ENCODE measurements at regions not wholly inside any gene's neighbourhood (a gene's known extent, or its start where the extent isn't known, plus 50 kb on each side); places are given as distances from the start of the nearest gene placed in this dataset.

DNA sequence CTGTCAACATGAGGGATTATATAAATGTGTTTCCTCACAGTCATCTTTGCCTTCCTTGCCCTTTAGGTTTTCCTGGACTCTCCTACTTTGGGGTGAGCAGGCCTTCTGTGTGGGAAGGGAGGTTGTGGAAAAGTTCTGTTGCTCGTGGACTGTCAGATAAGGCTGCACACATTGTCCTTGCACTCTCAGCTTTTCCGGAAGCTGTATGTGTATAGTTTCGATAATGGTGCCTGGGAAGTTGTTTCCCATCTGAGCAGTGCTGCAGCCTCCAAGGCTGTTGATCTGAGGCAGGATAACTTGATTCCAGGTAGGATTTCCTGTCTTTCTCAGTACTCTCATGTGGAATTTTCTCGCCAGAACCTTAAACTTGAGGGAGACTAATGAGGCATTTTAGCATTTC lies 297.8 kb upstream of the AZI2 start:
- TF ChIP-seq POLR2AphosphoS5 (IDR thresholded peaks at IDR 0.05; ENCODE audit: low read depth, low read length) (no peak), POU2F2 (IDR thresholded peaks at IDR 0.05; ENCODE audit: low read depth, low read length) (no peak), TAF1 (IDR thresholded peaks at IDR 0.05; ENCODE audit: low read depth, low read length) (no peak), POLR2A (IDR thresholded peaks at IDR 0.05; ENCODE audit: low read depth, low read length) (no peak)

All from GM12891 (cell line).